ENCODE measurements at regions not wholly inside any gene's neighbourhood (a gene's known extent, or its start where the extent isn't known, plus 50 kb on each side); places are given as distances from the start of the nearest gene placed in this dataset.
"Not testable (repeated sequence)": the region's sequence is repeated elsewhere in the genome, so short reads cannot be mapped to it uniquely, and the experiment has no call there.

GRCh38 chr20:52049001-52049731 lies 142.4 kb downstream of the ZFP64 start:
- H3K36me3 ChIP-seq (ENCODE audit: control insufficient read depth in 1 of 2, insufficient read depth in 2 of 2, low read length in 2 of 2), result no peaks in the 10 kb centered on the region
- H3K27ac ChIP-seq (ENCODE audit: low read length), result no peak overlapping the region
- no peak overlapping the region for H3K4me3 ChIP-seq (ENCODE audit: low read depth in 1 of 2, low read length in 2 of 2)

GRCh38 chr20:52047811-52048764 lies 143.5 kb downstream of the ZFP64 start:
- Histone ChIP-seq H3K4me1 (ENCODE audit: control insufficient read depth in 1 of 2, insufficient read depth in 2 of 2, low read length in 2 of 2) (no peaks in the 10 kb centered on the region), H3K9me3 (ENCODE audit: control insufficient read depth in 1 of 2, low read length in 2 of 2) (no peaks in the 10 kb centered on the region), H3K27me3 (ENCODE audit: low read depth, low read length) (no peaks in the 10 kb centered on the region), H3K4me3 (ENCODE audit: low read depth in 1 of 2, low read length in 2 of 2) (no peak overlapping the region), H3K27ac (ENCODE audit: low read length) (no peak overlapping the region), H3K36me3 (ENCODE audit: control insufficient read depth in 1 of 2, insufficient read depth in 2 of 2, low read length in 2 of 2) (no peaks in the 10 kb centered on the region)

More at GRCh38 chr20:52049001-52049731, 142.4 kb downstream of the ZFP64 start:
- Histone ChIP-seq H3K9me3 (ENCODE audit: control insufficient read depth in 1 of 2, low read length in 2 of 2) (no peaks in the 10 kb centered on the region), H3K4me1 (ENCODE audit: control insufficient read depth in 1 of 2, insufficient read depth in 2 of 2, low read length in 2 of 2) (no peaks in the 10 kb centered on the region), H3K27me3 (ENCODE audit: low read depth, low read length) (no peaks in the 10 kb centered on the region)

GRCh38 chr20:52041966-52042365 lies 149.6 kb downstream of the ZFP64 start:
- Histone ChIP-seq H3K27me3 (ENCODE audit: low read depth, low read length) (no peaks in the 10 kb centered on the region), H3K4me3 (ENCODE audit: low read depth in 1 of 2, low read length in 2 of 2) (no peak overlapping the region), H3K9me3 (ENCODE audit: control insufficient read depth in 1 of 2, low read length in 2 of 2) (no peaks in the 10 kb centered on the region), H3K4me1 (ENCODE audit: control insufficient read depth in 1 of 2, insufficient read depth in 2 of 2, low read length in 2 of 2) (no peaks in the 10 kb centered on the region), H3K36me3 (ENCODE audit: control insufficient read depth in 1 of 2, insufficient read depth in 2 of 2, low read length in 2 of 2) (no peaks in the 10 kb centered on the region), H3K27ac (ENCODE audit: low read length) (no peak overlapping the region)

- Histone ChIP-seq H3K9me3 (ENCODE audit: control insufficient read depth in 1 of 2, low read length in 2 of 2) (no peaks in the 10 kb centered on the region), H3K36me3 (ENCODE audit: control insufficient read depth in 1 of 2, insufficient read depth in 2 of 2, low read length in 2 of 2) (no peaks in the 10 kb centered on the region), H3K4me3 (ENCODE audit: low read depth in 1 of 2, low read length in 2 of 2) (no peak overlapping the region), H3K4me1 (ENCODE audit: control insufficient read depth in 1 of 2, insufficient read depth in 2 of 2, low read length in 2 of 2) (no peaks in the 10 kb centered on the region), H3K27ac (ENCODE audit: low read length) (no peak overlapping the region), H3K27me3 (ENCODE audit: low read depth, low read length) (no peaks in the 10 kb centered on the region)
Measured at GRCh38 chr20:52039790-52040189, 151.8 kb downstream of the ZFP64 start.

- not testable (repeated sequence) for H3K9me3 ChIP-seq (ENCODE audit: control insufficient read depth in 1 of 2, low read length in 2 of 2); H3K4me3 ChIP-seq (ENCODE audit: low read depth in 1 of 2, low read length in 2 of 2); H3K36me3 ChIP-seq (ENCODE audit: control insufficient read depth in 1 of 2, insufficient read depth in 2 of 2, low read length in 2 of 2); H3K27me3 ChIP-seq (ENCODE audit: low read depth, low read length); H3K27ac ChIP-seq (ENCODE audit: low read length); H3K4me1 ChIP-seq (ENCODE audit: control insufficient read depth in 1 of 2, insufficient read depth in 2 of 2, low read length in 2 of 2)
Measured at GRCh38 chr20:52038632-52039031, 152.9 kb downstream of the ZFP64 start.

GRCh38 chr20:52037370-52037769 lies 154.2 kb downstream of the ZFP64 start:
- Histone ChIP-seq H3K27me3 (ENCODE audit: low read depth, low read length) (no peaks in the 10 kb centered on the region), H3K27ac (ENCODE audit: low read length) (no peak overlapping the region), H3K36me3 (ENCODE audit: control insufficient read depth in 1 of 2, insufficient read depth in 2 of 2, low read length in 2 of 2) (no peaks in the 10 kb centered on the region), H3K4me1 (ENCODE audit: control insufficient read depth in 1 of 2, insufficient read depth in 2 of 2, low read length in 2 of 2) (no peaks in the 10 kb centered on the region), H3K4me3 (ENCODE audit: low read depth in 1 of 2, low read length in 2 of 2) (no peak overlapping the region), H3K9me3 (ENCODE audit: control insufficient read depth in 1 of 2, low read length in 2 of 2) (no peaks in the 10 kb centered on the region)

GRCh38 chr20:52035977-52036376 lies 155.6 kb downstream of the ZFP64 start:
- H3K9me3 ChIP-seq (ENCODE audit: control insufficient read depth in 1 of 2, low read length in 2 of 2), result no peaks in the 10 kb centered on the region
- no peak overlapping the region for H3K27ac ChIP-seq (ENCODE audit: low read length)
- H3K36me3 ChIP-seq (ENCODE audit: control insufficient read depth in 1 of 2, insufficient read depth in 2 of 2, low read length in 2 of 2), result peaks cover 0 to 4% of the 10 kb centered on the region in 2 donors
- H3K27me3 ChIP-seq (ENCODE audit: low read depth, low read length), result no peaks in the 10 kb centered on the region
- no peaks in the 10 kb centered on the region for H3K4me1 ChIP-seq (ENCODE audit: control insufficient read depth in 1 of 2, insufficient read depth in 2 of 2, low read length in 2 of 2)
- no peak overlapping the region for H3K4me3 ChIP-seq (ENCODE audit: low read depth in 1 of 2, low read length in 2 of 2)

- H3K36me3 ChIP-seq (ENCODE audit: control insufficient read depth in 1 of 2, insufficient read depth in 2 of 2, low read length in 2 of 2), result peaks cover 0 to 4% of the 10 kb centered on the region in 2 donors
- H3K9me3 ChIP-seq (ENCODE audit: control insufficient read depth in 1 of 2, low read length in 2 of 2), result no peaks in the 10 kb centered on the region
- H3K27me3 ChIP-seq (ENCODE audit: low read depth, low read length), result no peaks in the 10 kb centered on the region
- H3K4me1 ChIP-seq (ENCODE audit: control insufficient read depth in 1 of 2, insufficient read depth in 2 of 2, low read length in 2 of 2), result no peaks in the 10 kb centered on the region
- H3K4me3 ChIP-seq (ENCODE audit: low read depth in 1 of 2, low read length in 2 of 2), result no peak overlapping the region
- H3K27ac ChIP-seq (ENCODE audit: low read length), result no peak overlapping the region
Measured at GRCh38 chr20:52035498-52035897, 156.1 kb downstream of the ZFP64 start.

- Histone ChIP-seq H3K4me3 (ENCODE audit: low read depth in 1 of 2, low read length in 2 of 2) (no peak overlapping the region), H3K27ac (ENCODE audit: low read length) (no peak overlapping the region), H3K36me3 (ENCODE audit: control insufficient read depth in 1 of 2, insufficient read depth in 2 of 2, low read length in 2 of 2) (peaks cover 0 to 4% of the 10 kb centered on the region in 2 donors), H3K4me1 (ENCODE audit: control insufficient read depth in 1 of 2, insufficient read depth in 2 of 2, low read length in 2 of 2) (no peaks in the 10 kb centered on the region), H3K27me3 (ENCODE audit: low read depth, low read length) (no peaks in the 10 kb centered on the region), H3K9me3 (ENCODE audit: control insufficient read depth in 1 of 2, low read length in 2 of 2) (no peaks in the 10 kb centered on the region)
Measured at GRCh38 chr20:52034581-52034980, 157.0 kb downstream of the ZFP64 start.

GRCh38 chr20:52033313-52033712 lies 158.3 kb downstream of the ZFP64 start:
- H3K4me1 ChIP-seq (ENCODE audit: control insufficient read depth in 1 of 2, insufficient read depth in 2 of 2, low read length in 2 of 2), result no peaks in the 10 kb centered on the region
- H3K27me3 ChIP-seq (ENCODE audit: low read depth, low read length), result no peaks in the 10 kb centered on the region
- no peaks in the 10 kb centered on the region for H3K9me3 ChIP-seq (ENCODE audit: control insufficient read depth in 1 of 2, low read length in 2 of 2)
- no peak overlapping the region for H3K4me3 ChIP-seq (ENCODE audit: low read depth in 1 of 2, low read length in 2 of 2)
- H3K36me3 ChIP-seq (ENCODE audit: control insufficient read depth in 1 of 2, insufficient read depth in 2 of 2, low read length in 2 of 2), result peaks cover 0 to 4% of the 10 kb centered on the region in 2 donors
- no peak overlapping the region for H3K27ac ChIP-seq (ENCODE audit: low read length)

- not testable (repeated sequence) for H3K9me3 ChIP-seq (ENCODE audit: control insufficient read depth in 1 of 2, low read length in 2 of 2); H3K4me1 ChIP-seq (ENCODE audit: control insufficient read depth in 1 of 2, insufficient read depth in 2 of 2, low read length in 2 of 2); H3K27me3 ChIP-seq (ENCODE audit: low read depth, low read length); H3K36me3 ChIP-seq (ENCODE audit: control insufficient read depth in 1 of 2, insufficient read depth in 2 of 2, low read length in 2 of 2); H3K27ac ChIP-seq (ENCODE audit: low read length); H3K4me3 ChIP-seq (ENCODE audit: low read depth in 1 of 2, low read length in 2 of 2)
Measured at GRCh38 chr20:52032304-52032683, 159.3 kb downstream of the ZFP64 start.

Data from muscle layer of duodenum (tissue), 2 donors.